H7 (cell line): ENCODE measurements at regions not wholly inside any gene's neighbourhood (a gene's known extent, or its start where the extent isn't known, plus 50 kb on each side); places are given as distances from the start of the nearest gene placed in this dataset.

ENCODE experiments used
- DNase-seq: peaks from one replicate; pipeline ENCODE4 v3.0.0; 2012
- H3K27me3 ChIP-seq: 2 replicates; pipeline ENCODE4 v1.6.0; 2011; ENCODE audit warnings: mild to moderate bottlenecking, low read length; ENCODE audit not compliant: control insufficient read depth, insufficient read depth
- H3K36me3 ChIP-seq: replicated peaks from 2 replicates; pipeline ENCODE4 v1.5.1; 2011; ENCODE audit warnings: low read length; ENCODE audit not compliant: control insufficient read depth, insufficient read depth
- H3K4me3 ChIP-seq: 2 replicates; pipeline ENCODE4 v1.5.1; 2011; ENCODE audit warnings: low read depth, mild to moderate bottlenecking, control low read depth, low read length, moderate library complexity; ENCODE audit not compliant: insufficient read depth

GRCh38 chr1:38113159-38113666 is 66.6 kb upstream of the POU3F1 start:
- DNase-seq = no peak
- no peaks in the 10 kb centered on the region for H3K27me3 ChIP-seq
- H3K36me3 ChIP-seq = no peaks in the 10 kb centered on the region
- no peak overlapping the region for H3K4me3 ChIP-seq

GRCh38 chr1:38111589-38111988 is 65.0 kb upstream of the POU3F1 start:
- Histone ChIP-seq H3K27me3 (no peaks in the 10 kb centered on the region), H3K36me3 (no peaks in the 10 kb centered on the region), H3K4me3 (no peak overlapping the region)
- no peak for DNase-seq

- DNase-seq = no peak
These were observed 58.7 kb upstream of the POU3F1 start for GRCh38 chr1:38105267-38105666.

GRCh38 chr1:38102636-38103035 is 56.0 kb upstream of the POU3F1 start:
- Histone ChIP-seq H3K4me3 (no peak overlapping the region), H3K36me3 (no peaks in the 10 kb centered on the region), H3K27me3 (no peaks in the 10 kb centered on the region)
- DNase-seq = peak; percentile 35

More at GRCh38 chr1:38105267-38105666, 58.7 kb upstream of the POU3F1 start:
- no peaks in the 10 kb centered on the region for H3K27me3 ChIP-seq
- H3K36me3 ChIP-seq = no peaks in the 10 kb centered on the region
- no peak overlapping the region for H3K4me3 ChIP-seq

GRCh38 chr1:38101037-38101785 is 54.6 kb upstream of the POU3F1 start:
- H3K27me3 ChIP-seq = no peaks in the 10 kb centered on the region
- no peaks in the 10 kb centered on the region for H3K36me3 ChIP-seq
- no peak for DNase-seq
- no peak overlapping the region for H3K4me3 ChIP-seq

- Histone ChIP-seq H3K36me3 (no peaks in the 10 kb centered on the region), H3K4me3 (no peak overlapping the region), H3K27me3 (no peaks in the 10 kb centered on the region)
- no peak for DNase-seq
These were observed 51.7 kb upstream of the POU3F1 start for GRCh38 chr1:38098101-38098847.

- H3K4me3 ChIP-seq = no peak overlapping the region
- no peaks in the 10 kb centered on the region for H3K36me3 ChIP-seq
- no peaks in the 10 kb centered on the region for H3K27me3 ChIP-seq
- peak; percentile 78 for DNase-seq
These were observed 50.8 kb upstream of the POU3F1 start for GRCh38 chr1:38097284-38097898.
